ENCODE measurements at regions not wholly inside any gene's neighbourhood (a gene's known extent, or its start where the extent isn't known, plus 50 kb on each side); places are given as distances from the start of the nearest gene placed in this dataset.

DNA sequence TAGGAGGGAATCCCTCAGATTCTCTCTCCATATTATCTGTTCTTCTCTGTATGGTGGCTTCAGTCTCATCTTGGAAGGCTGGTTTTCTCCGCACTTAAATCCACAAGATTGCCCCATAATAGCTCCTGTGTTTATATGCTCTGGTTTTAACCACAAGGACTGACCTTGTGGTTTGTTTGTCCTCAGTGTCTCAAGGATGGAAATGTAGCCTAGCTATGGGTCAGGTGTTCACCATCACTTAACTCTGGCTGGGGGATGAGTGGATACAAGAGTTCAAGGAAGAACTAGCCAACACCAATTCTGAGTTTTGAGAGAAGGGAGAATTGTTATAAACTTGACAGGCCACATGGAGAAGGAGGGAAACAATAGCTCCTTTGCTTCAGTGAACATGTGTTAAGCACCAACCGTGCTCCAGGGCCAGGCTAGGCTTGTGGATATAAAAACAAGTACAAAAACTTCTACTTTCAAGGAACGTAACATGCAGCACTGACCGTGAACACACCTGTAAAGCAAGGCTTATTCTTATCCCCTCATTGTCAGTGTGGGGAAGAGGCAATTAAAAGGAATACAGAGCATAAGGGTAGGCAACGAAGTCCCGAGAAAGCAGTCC lies 75.6 kb upstream of the VLDLR start:
- intact Hi-C loops (cut with micrococcal nuclease; ENCODE audit: unreplicated experiment) (no loop called here), in situ Hi-C loops (cut with HindIII; ENCODE audit: extremely low pct_ligation_motif_present, low pct_unique_long_range_greater_than_20kb) (no loop called here)
- Histone ChIP-seq H4K20me1 (ENCODE audit: insufficient read depth, low read length) (no peaks in the 10 kb centered on the region), H3K27me3 (ENCODE audit: control insufficient read depth in 1 of 2, insufficient read depth in 2 of 2, low read length in 2 of 2) (no peaks in the 10 kb centered on the region), H3K4me3 (replicated peaks in 1 of 3; ENCODE audit: insufficient read depth in 1 of 3, low read depth in 2 of 3, low read length in 3 of 3) (no peak overlapping the region), H3K27ac (ENCODE audit: extremely low read length, insufficient read depth, low read length) (no peak overlapping the region), H2AFZ (ENCODE audit: low read length) (no peak overlapping the region), H3K4me2 (ENCODE audit: low read depth, low read length) (no peak overlapping the region), H3K36me3 (replicated peaks in 1 of 2; ENCODE audit: control insufficient read depth in 1 of 2, insufficient read depth in 2 of 2, low read length in 2 of 2) (no peaks in the 10 kb centered on the region), H3K9me3 (ENCODE audit: low read length) (no peaks in the 10 kb centered on the region), H3K79me2 (ENCODE audit: insufficient read depth, low read length) (no peaks in the 10 kb centered on the region), H3K9ac (ENCODE audit: insufficient read depth, low read depth, low read length) (no peak overlapping the region), H3K4me1 (ENCODE audit: insufficient read depth, low read length) (no peaks in the 10 kb centered on the region)
- FAIRE-seq (no peak), ATAC-seq (no peak), DNase-seq (ENCODE audit: low spot score) (no peak)
- ChIA-PET POLR2A (no interaction called here), CTCF (ENCODE audit: low intra/inter-chr PET ratio, low total read pairs) (no interaction called here)
- WGBS (ENCODE audit: low lambda C conversion rate): 16% methylated on average over 6 of the region's 6 CpGs
- no TSS peak for BruUV-seq (replicated peaks)
- no peak for TF ChIP-seq SNAPC2 (CRISPR knock-in tag; IDR thresholded peaks at IDR 0.05)
- TF ChIP-seq, protein P1, sequence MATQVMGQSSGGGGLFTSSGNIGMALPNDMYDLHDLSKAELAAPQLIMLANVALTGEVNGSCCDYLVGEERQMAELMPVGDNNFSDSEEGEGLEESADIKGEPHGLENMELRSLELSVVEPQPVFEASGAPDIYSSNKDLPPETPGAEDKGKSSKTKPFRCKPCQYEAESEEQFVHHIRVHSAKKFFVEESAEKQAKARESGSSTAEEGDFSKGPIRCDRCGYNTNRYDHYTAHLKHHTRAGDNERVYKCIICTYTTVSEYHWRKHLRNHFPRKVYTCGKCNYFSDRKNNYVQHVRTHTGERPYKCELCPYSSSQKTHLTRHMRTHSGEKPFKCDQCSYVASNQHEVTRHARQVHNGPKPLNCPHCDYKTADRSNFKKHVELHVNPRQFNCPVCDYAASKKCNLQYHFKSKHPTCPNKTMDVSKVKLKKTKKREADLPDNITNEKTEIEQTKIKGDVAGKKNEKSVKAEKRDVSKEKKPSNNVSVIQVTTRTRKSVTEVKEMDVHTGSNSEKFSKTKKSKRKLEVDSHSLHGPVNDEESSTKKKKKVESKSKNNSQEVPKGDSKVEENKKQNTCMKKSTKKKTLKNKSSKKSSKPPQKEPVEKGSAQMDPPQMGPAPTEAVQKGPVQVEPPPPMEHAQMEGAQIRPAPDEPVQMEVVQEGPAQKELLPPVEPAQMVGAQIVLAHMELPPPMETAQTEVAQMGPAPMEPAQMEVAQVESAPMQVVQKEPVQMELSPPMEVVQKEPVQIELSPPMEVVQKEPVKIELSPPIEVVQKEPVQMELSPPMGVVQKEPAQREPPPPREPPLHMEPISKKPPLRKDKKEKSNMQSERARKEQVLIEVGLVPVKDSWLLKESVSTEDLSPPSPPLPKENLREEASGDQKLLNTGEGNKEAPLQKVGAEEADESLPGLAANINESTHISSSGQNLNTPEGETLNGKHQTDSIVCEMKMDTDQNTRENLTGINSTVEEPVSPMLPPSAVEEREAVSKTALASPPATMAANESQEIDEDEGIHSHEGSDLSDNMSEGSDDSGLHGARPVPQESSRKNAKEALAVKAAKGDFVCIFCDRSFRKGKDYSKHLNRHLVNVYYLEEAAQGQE (IDR thresholded peaks at IDR 0.05; ENCODE audit: borderline replicate concordance in 1 of 2, low read depth in 1 of 2, low read length in 2 of 2): no peak
- no peak for TF ChIP-seq HNRNPLL (IDR thresholded peaks at IDR 0.05; ENCODE audit: low read depth, low read length, poor library complexity, severe bottlenecking)
- TF ChIP-seq, protein P2, sequence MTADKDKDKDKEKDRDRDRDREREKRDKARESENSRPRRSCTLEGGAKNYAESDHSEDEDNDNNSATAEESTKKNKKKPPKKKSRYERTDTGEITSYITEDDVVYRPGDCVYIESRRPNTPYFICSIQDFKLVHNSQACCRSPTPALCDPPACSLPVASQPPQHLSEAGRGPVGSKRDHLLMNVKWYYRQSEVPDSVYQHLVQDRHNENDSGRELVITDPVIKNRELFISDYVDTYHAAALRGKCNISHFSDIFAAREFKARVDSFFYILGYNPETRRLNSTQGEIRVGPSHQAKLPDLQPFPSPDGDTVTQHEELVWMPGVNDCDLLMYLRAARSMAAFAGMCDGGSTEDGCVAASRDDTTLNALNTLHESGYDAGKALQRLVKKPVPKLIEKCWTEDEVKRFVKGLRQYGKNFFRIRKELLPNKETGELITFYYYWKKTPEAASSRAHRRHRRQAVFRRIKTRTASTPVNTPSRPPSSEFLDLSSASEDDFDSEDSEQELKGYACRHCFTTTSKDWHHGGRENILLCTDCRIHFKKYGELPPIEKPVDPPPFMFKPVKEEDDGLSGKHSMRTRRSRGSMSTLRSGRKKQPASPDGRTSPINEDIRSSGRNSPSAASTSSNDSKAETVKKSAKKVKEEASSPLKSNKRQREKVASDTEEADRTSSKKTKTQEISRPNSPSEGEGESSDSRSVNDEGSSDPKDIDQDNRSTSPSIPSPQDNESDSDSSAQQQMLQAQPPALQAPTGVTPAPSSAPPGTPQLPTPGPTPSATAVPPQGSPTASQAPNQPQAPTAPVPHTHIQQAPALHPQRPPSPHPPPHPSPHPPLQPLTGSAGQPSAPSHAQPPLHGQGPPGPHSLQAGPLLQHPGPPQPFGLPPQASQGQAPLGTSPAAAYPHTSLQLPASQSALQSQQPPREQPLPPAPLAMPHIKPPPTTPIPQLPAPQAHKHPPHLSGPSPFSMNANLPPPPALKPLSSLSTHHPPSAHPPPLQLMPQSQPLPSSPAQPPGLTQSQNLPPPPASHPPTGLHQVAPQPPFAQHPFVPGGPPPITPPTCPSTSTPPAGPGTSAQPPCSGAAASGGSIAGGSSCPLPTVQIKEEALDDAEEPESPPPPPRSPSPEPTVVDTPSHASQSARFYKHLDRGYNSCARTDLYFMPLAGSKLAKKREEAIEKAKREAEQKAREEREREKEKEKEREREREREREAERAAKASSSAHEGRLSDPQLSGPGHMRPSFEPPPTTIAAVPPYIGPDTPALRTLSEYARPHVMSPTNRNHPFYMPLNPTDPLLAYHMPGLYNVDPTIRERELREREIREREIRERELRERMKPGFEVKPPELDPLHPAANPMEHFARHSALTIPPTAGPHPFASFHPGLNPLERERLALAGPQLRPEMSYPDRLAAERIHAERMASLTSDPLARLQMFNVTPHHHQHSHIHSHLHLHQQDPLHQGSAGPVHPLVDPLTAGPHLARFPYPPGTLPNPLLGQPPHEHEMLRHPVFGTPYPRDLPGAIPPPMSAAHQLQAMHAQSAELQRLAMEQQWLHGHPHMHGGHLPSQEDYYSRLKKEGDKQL (CRISPR knock-in tag; IDR thresholded peaks at IDR 0.05; ENCODE audit: low read depth): no peak
- no peak for TF ChIP-seq POLR2G (IDR thresholded peaks at IDR 0.05; ENCODE audit: low read depth, low read length)
- TF ChIP-seq ZNF205 (CRISPR knock-in tag; IDR thresholded peaks at IDR 0.05): no peak
- TF ChIP-seq, protein P3, sequence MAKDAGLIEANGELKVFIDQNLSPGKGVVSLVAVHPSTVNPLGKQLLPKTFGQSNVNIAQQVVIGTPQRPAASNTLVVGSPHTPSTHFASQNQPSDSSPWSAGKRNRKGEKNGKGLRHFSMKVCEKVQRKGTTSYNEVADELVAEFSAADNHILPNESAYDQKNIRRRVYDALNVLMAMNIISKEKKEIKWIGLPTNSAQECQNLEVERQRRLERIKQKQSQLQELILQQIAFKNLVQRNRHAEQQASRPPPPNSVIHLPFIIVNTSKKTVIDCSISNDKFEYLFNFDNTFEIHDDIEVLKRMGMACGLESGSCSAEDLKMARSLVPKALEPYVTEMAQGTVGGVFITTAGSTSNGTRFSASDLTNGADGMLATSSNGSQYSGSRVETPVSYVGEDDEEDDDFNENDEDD (CRISPR knock-in tag; IDR thresholded peaks at IDR 0.05; ENCODE audit: borderline replicate concordance): no peak
- TF ChIP-seq ZSCAN30 (CRISPR knock-in tag; IDR thresholded peaks at IDR 0.05): no peak
- no peak for TF ChIP-seq REL (CRISPR knock-in tag; conservative IDR thresholded peaks at IDR 0.05)
- no peak for TF ChIP-seq ZFX (CRISPR knock-in tag; IDR thresholded peaks at IDR 0.05; ENCODE audit: low read depth)
- TF ChIP-seq ZNF589 (CRISPR knock-in tag; conservative IDR thresholded peaks at IDR 0.05): no peak
- TF ChIP-seq ZNF563 (CRISPR knock-in tag; IDR thresholded peaks at IDR 0.05): no peak
- no peak for TF ChIP-seq NFYB (CRISPR knock-in tag; IDR thresholded peaks at IDR 0.05)
- no peak for TF ChIP-seq ZBTB20 (CRISPR knock-in tag; IDR thresholded peaks at IDR 0.05; ENCODE audit: borderline replicate concordance, low read depth)
- TF ChIP-seq GATA4 (IDR thresholded peaks at IDR 0.05; ENCODE audit: borderline replicate concordance, low read depth): no peak

All from HepG2 (cell line).